ENCODE measurements at regions not wholly inside any gene's neighbourhood (a gene's known extent, or its start where the extent isn't known, plus 50 kb on each side); places are given as distances from the start of the nearest gene placed in this dataset.

GRCh38 chr7:22876986-22877729 lies 54.5 kb upstream of the TOMM7 start:
- TF ChIP-seq POLR2A (IDR thresholded peaks at IDR 0.05) (no peak), CTCF (IDR thresholded peaks at IDR 0.05) (no peak), POLR2AphosphoS5 (IDR thresholded peaks at IDR 0.05) (no peak)
- Histone ChIP-seq H3K27ac (no peak overlapping the region), H3K4me1 (replicated peaks) (no peaks in the 10 kb centered on the region), H3K27me3 (replicated peaks; ENCODE audit: insufficient read depth) (no peaks in the 10 kb centered on the region), H3K4me3 (no peak overlapping the region), H3K36me3 (no peaks in the 10 kb centered on the region), H3K9me3 (no peaks in the 10 kb centered on the region)
- no peak for DNase-seq (ENCODE audit: low spot score)
- WGBS, result 37% methylated on average over 1 of the region's 1 CpG
- intact Hi-C loops (cut with DNase I), result no loop called here

- Histone ChIP-seq H3K9me3 (no peaks in the 10 kb centered on the region), H3K27me3 (replicated peaks; ENCODE audit: insufficient read depth) (no peaks in the 10 kb centered on the region), H3K4me3 (no peak overlapping the region), H3K27ac (no peak overlapping the region), H3K4me1 (replicated peaks) (no peaks in the 10 kb centered on the region), H3K36me3 (no peaks in the 10 kb centered on the region)
- TF ChIP-seq POLR2A (IDR thresholded peaks at IDR 0.05) (no peak), CTCF (IDR thresholded peaks at IDR 0.05) (no peak), POLR2AphosphoS5 (IDR thresholded peaks at IDR 0.05) (no peak)
- no peak for DNase-seq (ENCODE audit: low spot score)
- intact Hi-C loops (cut with DNase I), result no loop called here
- 94% methylated on average over 8 of the region's 8 CpGs for WGBS
Measured at GRCh38 chr7:22875470-22875869, 52.8 kb upstream of the TOMM7 start.

- H3K27me3 ChIP-seq (replicated peaks; ENCODE audit: insufficient read depth), result no peaks in the 10 kb centered on the region
- H3K9me3 ChIP-seq, result no peaks in the 10 kb centered on the region
- H3K4me1 ChIP-seq (replicated peaks), result no peaks in the 10 kb centered on the region
- H3K27ac ChIP-seq, result no peak overlapping the region
- H3K36me3 ChIP-seq, result no peaks in the 10 kb centered on the region
- 83% methylated on average over 9 of the region's 9 CpGs for WGBS
- TF ChIP-seq POLR2AphosphoS5 (IDR thresholded peaks at IDR 0.05), result no peak
- no peak for TF ChIP-seq CTCF (IDR thresholded peaks at IDR 0.05)
- no peak for TF ChIP-seq POLR2A (IDR thresholded peaks at IDR 0.05)
- DNase-seq (ENCODE audit: low spot score), result no peak
- intact Hi-C loops (cut with DNase I), result no loop called here
- H3K4me3 ChIP-seq, result no peak overlapping the region
Measured at GRCh38 chr7:22874904-22875303, 52.3 kb upstream of the TOMM7 start.
